Endodermal cell (in vitro differentiated cells): ENCODE measurements at regions not wholly inside any gene's neighbourhood (a gene's known extent, or its start where the extent isn't known, plus 50 kb on each side); places are given as distances from the start of the nearest gene placed in this dataset.

Experiments
- DNase-seq: peaks from one replicate; pipeline ENCODE4 v3.0.0-alpha.2; 2017
- H3K27ac ChIP-seq: 2 replicates; pipeline ENCODE4 v1.5.1; 2013; ENCODE audit warnings: mild to moderate bottlenecking, low read depth, low read length, moderate library complexity
- H3K27me3 ChIP-seq: 2 replicates; pipeline ENCODE4 v1.6.1; 2013; ENCODE audit warnings: mild to moderate bottlenecking, low read length, moderate library complexity; ENCODE audit not compliant: insufficient read depth, control insufficient read depth, poor library complexity, severe bottlenecking
- H3K36me3 ChIP-seq: 2 replicates; pipeline ENCODE4 v1.7.0; 2013; ENCODE audit warnings: mild to moderate bottlenecking, low read length, moderate library complexity; ENCODE audit not compliant: control insufficient read depth, insufficient read depth
- H3K4me1 ChIP-seq: one replicate; pipeline ENCODE4 v1.7.0; 2013; ENCODE audit warnings: low read length; ENCODE audit not compliant: control insufficient read depth, insufficient read depth
- H3K4me3 ChIP-seq: 2 replicates; pipeline ENCODE4 v1.5.1; 2013; ENCODE audit warnings: mild to moderate bottlenecking, low read length, moderate library complexity
- H3K9ac ChIP-seq: 2 replicates; pipeline ENCODE4 v1.6.1; 2013; ENCODE audit warnings: mild to moderate bottlenecking, low read length, moderate library complexity; ENCODE audit not compliant: poor library complexity, severe bottlenecking; ENCODE audit errors: extremely low read depth
- H3K9me3 ChIP-seq: 2 replicates; pipeline ENCODE4 v1.6.1; 2013; ENCODE audit warnings: mild to moderate bottlenecking, low read length, moderate library complexity; ENCODE audit not compliant: control insufficient read depth
- H3K27ac Mint-ChIP-seq: 2 replicates; pipeline ENCODE4 v1.8.0; 2020; ENCODE audit warnings: mixed read lengths
- H3K27me3 Mint-ChIP-seq: 2 replicates; pipeline ENCODE4 v1.8.0; 2021; ENCODE audit warnings: mild to moderate bottlenecking, mixed read lengths; ENCODE audit not compliant: insufficient read depth
- H3K36me3 Mint-ChIP-seq: 2 replicates; pipeline ENCODE4 v1.8.0; 2020; ENCODE audit warnings: low read depth, mixed read lengths
- H3K4me1 Mint-ChIP-seq: 2 replicates; pipeline ENCODE4 v1.8.0; 2020; ENCODE audit warnings: mixed read lengths
- H3K4me3 Mint-ChIP-seq: 2 replicates; pipeline ENCODE4 v1.8.0; 2020; ENCODE audit warnings: mild to moderate bottlenecking, moderate library complexity, mixed read lengths
- H3K9me3 Mint-ChIP-seq: 2 replicates; pipeline ENCODE4 v1.8.0; 2020; ENCODE audit warnings: mild to moderate bottlenecking, mixed read lengths
- WGBS, 2 experiments: methylation state at CpG; one replicate each; pipeline versions ENCODE4 v1.1.5 to v1.1.7; 2013; ENCODE audit warnings: missing lambda C conversion rate in 2 of 2, mixed read lengths in 1 of 2; ENCODE audit not compliant: insufficient coverage in 1 of 2, insufficient read length in 1 of 2; 5-methylcytosine and 5-hydroxymethylcytosine counted together
- TF ChIP-seq, protein P1 (sequence below): fragments of 200-600 bp; sonication (generic); conservative IDR thresholded peaks from 2 replicates; pipeline ENCODE4 v1.5.0; 2021; ENCODE audit warnings: antibody characterized with exemption, mild to moderate bottlenecking

GRCh38 chr4:17296921-17297890 is 214.7 kb downstream of the QDPR start:
- Histone ChIP-seq H3K27me3 (no peaks in the 10 kb centered on the region), H3K9me3 (no peaks in the 10 kb centered on the region), H3K27ac (no peak overlapping the region), H3K4me1 (no peaks in the 10 kb centered on the region), H3K9ac (no peak overlapping the region), H3K4me3 (no peak overlapping the region), H3K36me3 (no peaks in the 10 kb centered on the region)
- TF ChIP-seq, protein P1, sequence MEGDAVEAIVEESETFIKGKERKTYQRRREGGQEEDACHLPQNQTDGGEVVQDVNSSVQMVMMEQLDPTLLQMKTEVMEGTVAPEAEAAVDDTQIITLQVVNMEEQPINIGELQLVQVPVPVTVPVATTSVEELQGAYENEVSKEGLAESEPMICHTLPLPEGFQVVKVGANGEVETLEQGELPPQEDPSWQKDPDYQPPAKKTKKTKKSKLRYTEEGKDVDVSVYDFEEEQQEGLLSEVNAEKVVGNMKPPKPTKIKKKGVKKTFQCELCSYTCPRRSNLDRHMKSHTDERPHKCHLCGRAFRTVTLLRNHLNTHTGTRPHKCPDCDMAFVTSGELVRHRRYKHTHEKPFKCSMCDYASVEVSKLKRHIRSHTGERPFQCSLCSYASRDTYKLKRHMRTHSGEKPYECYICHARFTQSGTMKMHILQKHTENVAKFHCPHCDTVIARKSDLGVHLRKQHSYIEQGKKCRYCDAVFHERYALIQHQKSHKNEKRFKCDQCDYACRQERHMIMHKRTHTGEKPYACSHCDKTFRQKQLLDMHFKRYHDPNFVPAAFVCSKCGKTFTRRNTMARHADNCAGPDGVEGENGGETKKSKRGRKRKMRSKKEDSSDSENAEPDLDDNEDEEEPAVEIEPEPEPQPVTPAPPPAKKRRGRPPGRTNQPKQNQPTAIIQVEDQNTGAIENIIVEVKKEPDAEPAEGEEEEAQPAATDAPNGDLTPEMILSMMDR = no peak
- no peak for DNase-seq
- no peak overlapping the region for H3K27ac Mint-ChIP-seq
- peaks cover 12% of the 10 kb centered on the region for H3K4me1 Mint-ChIP-seq
- H3K9me3 Mint-ChIP-seq = no peaks in the 10 kb centered on the region
- 81 to 88% methylated on average over 3 to 8 of the region's 8 CpGs for WGBS, 2 experiments
- no peaks in the 10 kb centered on the region for H3K27me3 Mint-ChIP-seq
- H3K36me3 Mint-ChIP-seq = no peaks in the 10 kb centered on the region
- H3K4me3 Mint-ChIP-seq = no peak overlapping the region

DNA sequence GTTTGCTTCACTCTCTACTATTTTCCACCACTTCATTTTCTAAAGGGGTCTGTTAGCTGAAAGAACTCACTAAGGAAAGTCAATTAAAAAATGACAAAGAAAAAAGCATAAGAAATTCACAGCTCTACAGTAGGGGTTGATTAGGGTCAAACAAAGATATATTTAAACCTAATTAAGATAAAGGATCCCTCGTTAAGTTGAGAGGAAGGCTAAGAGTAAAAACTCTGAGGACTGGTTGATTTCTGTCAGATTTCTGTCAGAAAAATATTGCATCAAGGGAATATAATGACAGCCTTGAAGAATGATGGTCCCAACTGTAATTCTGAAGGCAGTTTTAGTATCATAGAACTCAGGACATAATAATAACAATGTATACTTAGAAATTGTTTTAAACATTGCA is 218.0 kb downstream of the QDPR start:
- no peak overlapping the region for H3K27ac Mint-ChIP-seq
- no peaks in the 10 kb centered on the region for H3K9me3 ChIP-seq
- H3K36me3 ChIP-seq = no peaks in the 10 kb centered on the region
- H3K4me3 ChIP-seq = peak overlapping the region; percentile 10
- H3K4me1 Mint-ChIP-seq = peaks cover 12% of the 10 kb centered on the region
- H3K4me1 ChIP-seq = no peaks in the 10 kb centered on the region
- H3K9me3 Mint-ChIP-seq = no peaks in the 10 kb centered on the region
- DNase-seq = no peak
- H3K9ac ChIP-seq = no peak overlapping the region
- TF ChIP-seq, protein P1 = no peak
- no peaks in the 10 kb centered on the region for H3K27me3 ChIP-seq
- no peaks in the 10 kb centered on the region for H3K36me3 Mint-ChIP-seq
- no peak overlapping the region for H3K27ac ChIP-seq
- H3K27me3 Mint-ChIP-seq = no peaks in the 10 kb centered on the region
- 30 to 83% methylated on average over 1 of the region's 1 CpG for WGBS, 2 experiments
- no peak overlapping the region for H3K4me3 Mint-ChIP-seq

- no peak overlapping the region for H3K4me3 Mint-ChIP-seq
- no peaks in the 10 kb centered on the region for H3K9me3 Mint-ChIP-seq
- peaks cover 2% of the 10 kb centered on the region for H3K4me1 Mint-ChIP-seq
- no peaks in the 10 kb centered on the region for H3K36me3 ChIP-seq
- TF ChIP-seq, protein P1 = no peak
- WGBS, 2 experiments = 67 to 93% methylated on average over 1 of the region's 1 CpG
- no peak overlapping the region for H3K4me3 ChIP-seq
- no peaks in the 10 kb centered on the region for H3K27me3 ChIP-seq
- no peaks in the 10 kb centered on the region for H3K4me1 ChIP-seq
- H3K27ac ChIP-seq = no peak overlapping the region
- no peak overlapping the region for H3K9ac ChIP-seq
- H3K36me3 Mint-ChIP-seq = no peaks in the 10 kb centered on the region
- no peaks in the 10 kb centered on the region for H3K9me3 ChIP-seq
- H3K27me3 Mint-ChIP-seq = no peaks in the 10 kb centered on the region
- H3K27ac Mint-ChIP-seq = no peak overlapping the region
- no peak for DNase-seq
Measured at GRCh38 chr4:17288151-17288550, 223.7 kb downstream of the QDPR start.
